Neural cell (in vitro differentiated cells): ENCODE measurements at regions not wholly inside any gene's neighbourhood (a gene's known extent, or its start where the extent isn't known, plus 50 kb on each side); places are given as distances from the start of the nearest gene placed in this dataset.

ENCODE experiments used
- H2AFZ ChIP-seq: fragments of 200-600, 300-800 bp; sonication (generic), shearing (Covaris generic); 2 replicates; pipeline ENCODE4 v1.6.0; 2014; ENCODE audit warnings: low read depth, mild to moderate bottlenecking, antibody characterized with exemption, low read length, moderate library complexity
- H3F3A ChIP-seq: fragments of 200-600 bp; shearing (Covaris generic); 2 replicates; pipeline ENCODE4 v1.6.1; 2016; ENCODE audit warnings: mild to moderate bottlenecking, moderate library complexity, mixed read lengths, antibody characterized with exemption, low read length; ENCODE audit not compliant: insufficient read depth, poor library complexity, severe bottlenecking
- H3K27ac ChIP-seq: fragments of 200-600, 300-800 bp; sonication (generic), shearing (Covaris generic); 2 replicates; pipeline ENCODE4 v1.5.1; 2014; ENCODE audit warnings: mild to moderate bottlenecking, low read length, moderate library complexity
- H3K27me3 ChIP-seq: fragments of 300-800, 200-600 bp; sonication (generic), shearing (Covaris generic); 2 replicates; pipeline ENCODE4 v1.6.0; 2014; ENCODE audit warnings: mild to moderate bottlenecking, low read depth, low read length, moderate library complexity; ENCODE audit not compliant: insufficient read depth
- H3K36me3 ChIP-seq: fragments of 300-800, 200-600 bp; sonication (generic), shearing (Covaris generic); 2 replicates; pipeline ENCODE4 v1.5.1; 2014; ENCODE audit warnings: mild to moderate bottlenecking, antibody characterized with exemption, low read length, moderate library complexity; ENCODE audit not compliant: insufficient read depth
- H3K4me2 ChIP-seq: fragments of 300-800, 200-600 bp; sonication (generic), shearing (Covaris generic); 2 replicates; pipeline ENCODE4 v1.6.0; 2014; ENCODE audit warnings: mild to moderate bottlenecking, low read length
- H3K4me3 ChIP-seq: fragments of 300-800, 200-600 bp; sonication (generic), shearing (Covaris generic); 2 replicates; pipeline ENCODE4 v1.5.1; 2014; ENCODE audit warnings: mild to moderate bottlenecking, low read length, moderate library complexity
- H3K79me2 ChIP-seq: fragments of 200-600 bp; shearing (Covaris generic); replicated peaks from 2 replicates; pipeline ENCODE4 v1.6.0; 2014; ENCODE audit warnings: mild to moderate bottlenecking, low read length, moderate library complexity; ENCODE audit not compliant: insufficient read depth
- H3K9ac ChIP-seq: fragments of 300-800, 200-600 bp; sonication (generic), shearing (Covaris generic); 2 replicates; pipeline ENCODE4 v1.6.1; 2016; ENCODE audit warnings: mild to moderate bottlenecking, low read length, mixed read lengths
- H3K9me2 ChIP-seq: fragments of 200-600 bp; shearing (Covaris generic); 2 replicates; pipeline ENCODE4 v1.6.1; 2016; ENCODE audit warnings: mild to moderate bottlenecking, low read length, mixed read lengths; ENCODE audit not compliant: insufficient read depth
- H3K9me3 ChIP-seq: fragments of 200-600, 300-800 bp; sonication (generic), shearing (Covaris generic); 2 replicates; pipeline ENCODE4 v1.6.1; 2016; ENCODE audit warnings: mild to moderate bottlenecking, mixed run types, low read length, moderate library complexity, mixed read lengths
- H4K20me1 ChIP-seq: fragments of 200-600 bp; shearing (Covaris generic); 2 replicates; pipeline ENCODE4 v1.6.1; 2016; ENCODE audit warnings: mild to moderate bottlenecking, mixed run types; ENCODE audit not compliant: insufficient read depth
- CTCF ChIP-seq: fragments of 450-650 bp; IDR thresholded peaks from 2 replicates; pipeline ENCODE4 v1.5.1; 2014; ENCODE audit warnings: antibody characterized with exemption, mild to moderate bottlenecking, moderate library complexity; ENCODE audit not compliant: poor library complexity, severe bottlenecking
- EP300 ChIP-seq: fragments of 450-650 bp; conservative IDR thresholded peaks from 2 replicates; pipeline ENCODE4 v1.6.1; 2014; ENCODE audit warnings: antibody characterized with exemption, mild to moderate bottlenecking, moderate library complexity; ENCODE audit not compliant: poor library complexity, severe bottlenecking
- EZH2 ChIP-seq: fragments of 200-600, 300-800 bp; shearing (Covaris generic), sonication (generic); IDR thresholded peaks from 2 replicates; pipeline ENCODE4 v1.6.1; 2014; ENCODE audit warnings: antibody characterized with exemption, low read length, borderline replicate concordance, mild to moderate bottlenecking; ENCODE audit not compliant: insufficient read depth, poor library complexity, severe bottlenecking
- MXI1 ChIP-seq: fragments of 450-650 bp; conservative IDR thresholded peaks from 2 replicates; pipeline ENCODE4 v1.6.1; 2014; ENCODE audit warnings: antibody characterized with exemption, mild to moderate bottlenecking; ENCODE audit not compliant: poor library complexity, severe bottlenecking
- POLR2AphosphoS5 ChIP-seq: IDR thresholded peaks from 2 replicates; pipeline ENCODE4 v1.6.1; 2012
- RAD21 ChIP-seq: fragments of 450-650 bp; conservative IDR thresholded peaks from 2 replicates; pipeline ENCODE4 v1.6.1; 2014; ENCODE audit warnings: antibody characterized with exemption, mild to moderate bottlenecking, moderate library complexity
- REST ChIP-seq: IDR thresholded peaks from 2 replicates; pipeline ENCODE4 v1.6.1; 2012; ENCODE audit warnings: borderline replicate concordance
- SMC3 ChIP-seq: fragments of 450-650 bp; conservative IDR thresholded peaks from 2 replicates; pipeline ENCODE4 v1.6.1; 2014; ENCODE audit warnings: antibody characterized with exemption, mild to moderate bottlenecking, moderate library complexity; ENCODE audit not compliant: poor library complexity
- TAF1 ChIP-seq: IDR thresholded peaks from 2 replicates; pipeline ENCODE4 v1.6.1; 2012; ENCODE audit warnings: low read depth

GRCh38 chr4:14916554-14917297 is 85.6 kb upstream of the CPEB2 start:
- Histone ChIP-seq H3K9me3 (no peaks in the 10 kb centered on the region), H3K9me2 (no peaks in the 10 kb centered on the region), H4K20me1 (no peaks in the 10 kb centered on the region), H3K4me2 (no peak overlapping the region), H3K27ac (no peak overlapping the region), H3K36me3 (no peaks in the 10 kb centered on the region), H3K9ac (no peak overlapping the region), H3K27me3 (no peaks in the 10 kb centered on the region), H2AFZ (no peak overlapping the region), H3F3A (no peaks in the 10 kb centered on the region), H3K4me3 (no peak overlapping the region), H3K79me2 (no peaks in the 10 kb centered on the region)
- TF ChIP-seq MXI1, result no peak
- no peak for TF ChIP-seq RAD21
- TF ChIP-seq TAF1, result no peak
- TF ChIP-seq EZH2, result no peak
- TF ChIP-seq REST, result no peak
- TF ChIP-seq SMC3, result no peak
- no peak for TF ChIP-seq EP300
- TF ChIP-seq POLR2AphosphoS5, result no peak
- TF ChIP-seq CTCF, result no peak

- Histone ChIP-seq H3K9me3 (no peaks in the 10 kb centered on the region), H4K20me1 (no peaks in the 10 kb centered on the region), H3K4me3 (no peak overlapping the region), H3F3A (no peaks in the 10 kb centered on the region), H3K36me3 (no peaks in the 10 kb centered on the region), H3K27ac (no peak overlapping the region), H3K9ac (no peak overlapping the region), H2AFZ (no peak overlapping the region), H3K4me2 (no peak overlapping the region), H3K79me2 (no peaks in the 10 kb centered on the region), H3K9me2 (no peaks in the 10 kb centered on the region), H3K27me3 (no peaks in the 10 kb centered on the region)
- TF ChIP-seq EZH2, result no peak
- no peak for TF ChIP-seq MXI1
- no peak for TF ChIP-seq RAD21
- TF ChIP-seq SMC3, result no peak
- TF ChIP-seq POLR2AphosphoS5, result no peak
- TF ChIP-seq TAF1, result no peak
- no peak for TF ChIP-seq CTCF
- TF ChIP-seq EP300, result no peak
- TF ChIP-seq REST, result no peak
Observed at GRCh38 chr4:14917298-14917633, 85.0 kb upstream of the CPEB2 start.
